Muscle layer of colon (tissue), 2 donors: ENCODE measurements at regions not wholly inside any gene's neighbourhood (a gene's known extent, or its start where the extent isn't known, plus 50 kb on each side); places are given as distances from the start of the nearest gene placed in this dataset.

Source experiments
- H3K27ac ChIP-seq: one replicate; pipeline ENCODE4 v1.7.0; 2013; ENCODE audit warnings: low read depth, mild to moderate bottlenecking, low read length, moderate library complexity
- H3K27me3 ChIP-seq, 2 donors: one replicate each; pipeline ENCODE4 v1.7.0; 2013; ENCODE audit warnings: low read length in 2 of 2, mild to moderate bottlenecking in 2 of 2; ENCODE audit not compliant: insufficient read depth in 2 of 2, control insufficient read depth in 1 of 2
- H3K36me3 ChIP-seq: one replicate; pipeline ENCODE4 v1.7.0; 2013; ENCODE audit warnings: mild to moderate bottlenecking, low read length; ENCODE audit not compliant: insufficient read depth
- H3K4me1 ChIP-seq: one replicate; pipeline ENCODE4 v1.7.0; 2013; ENCODE audit warnings: mild to moderate bottlenecking, low read length; ENCODE audit not compliant: insufficient read depth
- H3K4me3 ChIP-seq, 2 donors: one replicate each; pipeline ENCODE4 v1.7.0; 2013; ENCODE audit warnings: low read length in 2 of 2, low read depth in 1 of 2, mild to moderate bottlenecking in 1 of 2, moderate library complexity in 1 of 2
- H3K9ac ChIP-seq: one replicate; pipeline ENCODE4 v1.7.0; 2013; ENCODE audit warnings: low read length
- H3K9me3 ChIP-seq: one replicate; pipeline ENCODE4 v1.7.0; 2013; ENCODE audit warnings: mild to moderate bottlenecking, low read length
- donor health status: abdominal sarcoma.
- donor health status: Adenocarcinoma of cecum.

GRCh38 chr6:137794516-137795201, 72.4 kb upstream of the TNFAIP3 start:
- no peak overlapping the region for H3K4me3 ChIP-seq
- no peak overlapping the region for H3K9ac ChIP-seq
- no peaks in the 10 kb centered on the region for H3K36me3 ChIP-seq
- no peak overlapping the region for H3K27ac ChIP-seq
- H3K9me3 ChIP-seq: no peaks in the 10 kb centered on the region
- no peaks in the 10 kb centered on the region for H3K27me3 ChIP-seq
- peaks cover 6% of the 10 kb centered on the region for H3K4me1 ChIP-seq

GRCh38 chr6:137795501-137795900, 71.6 kb upstream of the TNFAIP3 start:
- H3K9ac ChIP-seq: no peak overlapping the region
- H3K4me1 ChIP-seq: peaks cover 3% of the 10 kb centered on the region
- no peaks in the 10 kb centered on the region for H3K36me3 ChIP-seq
- no peak overlapping the region for H3K27ac ChIP-seq
- no peaks in the 10 kb centered on the region for H3K27me3 ChIP-seq
- no peaks in the 10 kb centered on the region for H3K9me3 ChIP-seq
- no peak overlapping the region for H3K4me3 ChIP-seq

GRCh38 chr6:137798261-137798660, 68.8 kb upstream of the TNFAIP3 start:
- no peak overlapping the region for H3K27ac ChIP-seq

GRCh38 chr6:137798846-137799245, 68.2 kb upstream of the TNFAIP3 start:
- no peaks in the 10 kb centered on the region for H3K36me3 ChIP-seq
- H3K9ac ChIP-seq: no peak overlapping the region
- H3K4me3 ChIP-seq: no peak overlapping the region
- peaks cover under 1% of the 10 kb centered on the region for H3K4me1 ChIP-seq
- H3K9me3 ChIP-seq: no peaks in the 10 kb centered on the region
- H3K27ac ChIP-seq: no peak overlapping the region
- no peaks in the 10 kb centered on the region for H3K27me3 ChIP-seq

More at GRCh38 chr6:137798261-137798660, 68.8 kb upstream of the TNFAIP3 start:
- H3K9me3 ChIP-seq: no peaks in the 10 kb centered on the region
- no peaks in the 10 kb centered on the region for H3K27me3 ChIP-seq
- H3K9ac ChIP-seq: no peak overlapping the region
- H3K4me3 ChIP-seq: no peak overlapping the region
- H3K36me3 ChIP-seq: no peaks in the 10 kb centered on the region
- H3K4me1 ChIP-seq: no peaks in the 10 kb centered on the region

- Histone ChIP-seq H3K4me3 (no peak overlapping the region), H3K27ac (no peak overlapping the region), H3K9me3 (no peaks in the 10 kb centered on the region), H3K9ac (no peak overlapping the region), H3K36me3 (no peaks in the 10 kb centered on the region), H3K27me3 (no peaks in the 10 kb centered on the region), H3K4me1 (peaks cover 13% of the 10 kb centered on the region)
These were observed 67.0 kb upstream of the TNFAIP3 start for GRCh38 chr6:137799950-137800568.

GRCh38 chr6:137800762-137801161, 66.3 kb upstream of the TNFAIP3 start:
- no peak overlapping the region for H3K9ac ChIP-seq
- H3K27ac ChIP-seq: no peak overlapping the region
- H3K4me1 ChIP-seq: peaks cover 19% of the 10 kb centered on the region
- no peaks in the 10 kb centered on the region for H3K9me3 ChIP-seq
- H3K4me3 ChIP-seq: no peak overlapping the region
- H3K36me3 ChIP-seq: no peaks in the 10 kb centered on the region
- H3K27me3 ChIP-seq: no peaks in the 10 kb centered on the region

DNA sequence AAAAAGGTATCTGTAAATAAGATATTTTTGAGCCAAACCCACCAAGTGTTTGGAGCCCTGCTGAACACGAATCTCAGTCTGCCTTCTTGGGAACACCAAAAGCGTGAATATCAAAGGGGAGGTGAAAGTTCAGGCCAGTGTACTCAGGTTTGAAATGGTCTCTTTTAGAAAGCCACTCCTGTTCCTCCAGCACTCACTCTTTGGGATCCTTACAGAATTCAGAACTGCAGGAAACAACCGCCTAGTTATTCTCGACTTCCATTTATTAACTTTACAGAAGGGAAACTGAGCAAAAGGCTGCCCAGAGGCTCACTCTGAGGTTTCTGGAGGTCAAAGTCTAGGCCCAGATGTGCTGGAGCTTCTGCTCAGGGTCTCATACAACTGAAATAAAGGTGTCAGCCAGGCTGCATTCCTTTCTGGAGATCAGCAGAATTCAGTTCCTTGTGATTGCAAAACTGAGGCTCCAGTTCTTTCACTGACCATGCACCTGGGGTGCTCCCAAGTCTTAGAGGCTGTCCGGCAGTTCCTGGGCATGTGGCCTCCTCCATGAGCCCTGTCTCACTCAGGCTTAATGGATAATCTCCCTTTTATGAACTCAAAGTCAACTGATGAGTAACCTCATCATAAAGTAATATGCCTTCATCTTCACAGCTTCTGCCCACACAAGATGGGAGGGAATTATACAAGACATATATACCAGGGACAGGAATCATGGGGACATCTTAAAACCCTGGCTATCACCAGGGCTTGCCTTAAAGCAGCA, 65.5 kb upstream of the TNFAIP3 start:
- Histone ChIP-seq H3K27ac (no peak overlapping the region), H3K9me3 (no peaks in the 10 kb centered on the region), H3K27me3 (no peaks in the 10 kb centered on the region), H3K4me1 (peaks cover 19% of the 10 kb centered on the region), H3K4me3 (no peak overlapping the region), H3K36me3 (no peaks in the 10 kb centered on the region), H3K9ac (no peak overlapping the region)

DNA sequence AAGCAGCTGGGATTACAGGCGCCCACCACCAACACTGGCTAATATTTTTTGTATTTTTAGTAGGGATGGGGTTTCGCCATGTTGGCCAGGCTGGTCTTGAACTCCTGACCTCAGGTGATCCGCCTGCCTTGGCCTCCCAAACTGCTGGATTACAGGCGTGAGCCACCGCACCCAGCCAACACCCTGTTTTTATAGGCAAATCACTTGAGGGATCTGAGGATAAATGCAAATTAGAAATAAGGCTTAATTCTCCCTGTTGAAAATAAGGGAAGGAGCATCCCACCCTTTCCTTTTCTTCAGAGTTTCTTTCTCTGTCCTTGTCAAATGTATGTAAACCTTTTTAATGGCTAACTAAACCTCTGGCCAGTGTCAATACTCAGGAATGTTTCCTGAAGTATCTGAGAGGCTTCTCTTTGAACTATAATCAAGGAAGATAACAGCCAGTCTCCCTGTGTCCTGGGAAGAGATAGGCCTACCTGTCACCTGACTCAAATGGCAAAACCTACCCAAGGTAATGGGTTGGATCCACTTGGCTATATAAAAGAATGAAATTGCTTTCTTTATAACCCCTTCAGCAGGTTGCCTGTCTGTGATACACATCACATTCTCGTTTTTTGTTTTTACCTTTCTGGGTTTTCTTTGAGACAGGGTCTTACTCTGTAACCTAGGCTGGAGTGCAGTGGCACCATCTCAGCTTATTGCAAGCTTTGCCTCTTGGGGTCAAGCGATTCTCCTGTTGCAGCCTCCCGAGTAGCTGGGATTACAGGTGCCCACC, 64.5 kb upstream of the TNFAIP3 start:
- no peaks in the 10 kb centered on the region for H3K27me3 ChIP-seq
- no peak overlapping the region for H3K27ac ChIP-seq
- H3K9ac ChIP-seq: no peak overlapping the region
- H3K9me3 ChIP-seq: no peaks in the 10 kb centered on the region
- H3K4me3 ChIP-seq: no peak overlapping the region
- H3K4me1 ChIP-seq: peaks cover 19% of the 10 kb centered on the region
- no peaks in the 10 kb centered on the region for H3K36me3 ChIP-seq

GRCh38 chr6:137804637-137805036, 62.4 kb upstream of the TNFAIP3 start:
- H3K4me1 ChIP-seq: peaks cover 19% of the 10 kb centered on the region
- peak overlapping the region; percentile 19 for H3K27ac ChIP-seq
- H3K27me3 ChIP-seq: no peaks in the 10 kb centered on the region
- H3K9me3 ChIP-seq: no peaks in the 10 kb centered on the region
- H3K9ac ChIP-seq: no peak overlapping the region
- H3K36me3 ChIP-seq: no peaks in the 10 kb centered on the region
- H3K4me3 ChIP-seq: no peak overlapping the region

DNA sequence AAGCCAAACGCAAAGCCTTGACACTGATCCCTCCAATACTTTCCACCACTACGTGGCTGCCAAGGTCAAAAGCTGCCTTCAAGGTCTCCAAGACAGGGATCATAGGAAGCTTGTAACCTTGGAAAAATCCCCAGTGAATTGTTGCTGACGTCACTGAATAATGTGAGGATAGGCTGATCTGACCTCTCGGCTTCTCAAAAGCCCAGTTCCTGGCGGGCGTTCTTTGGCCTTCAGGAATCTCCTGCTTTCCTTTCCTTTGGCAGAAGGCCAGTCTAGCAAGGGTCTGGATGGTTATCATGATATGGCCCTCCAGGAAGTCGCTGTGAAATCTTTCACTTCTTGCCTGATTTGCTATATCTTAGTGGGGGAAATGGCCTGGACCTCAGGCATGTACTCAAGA, 61.4 kb upstream of the TNFAIP3 start:
- Histone ChIP-seq H3K9me3 (no peaks in the 10 kb centered on the region), H3K9ac (no peak overlapping the region), H3K36me3 (no peaks in the 10 kb centered on the region), H3K4me1 (peaks cover 19% of the 10 kb centered on the region), H3K27ac (peak overlapping the region; percentile 47), H3K4me3 (no peak overlapping the region), H3K27me3 (no peaks in the 10 kb centered on the region)
